PC-9 (cell line): ENCODE measurements at regions not wholly inside any gene's neighbourhood (a gene's known extent, or its start where the extent isn't known, plus 50 kb on each side); places are given as distances from the start of the nearest gene placed in this dataset.

Experiments
- BruUV-seq: library from RNA; stranded (reverse); fragments of 400-500 nt; replicated peaks from 2 replicates; lab custom pipeline; 2021; lab: Mats Ljungman, UMichigan
- CTCF ChIA-PET: fragments of 300-600 bp; sonication (Branson Sonifier 250); formaldehyde crosslinking; loops from one replicate; lab custom pipeline; 2022; ENCODE audit warnings: antibody characterized with exemption; lab: Charles Lee
- POLR2A ChIA-PET: fragments of 300-600 bp; sonication (Branson Sonifier 250); formaldehyde crosslinking; loops from one replicate; lab custom pipeline; 2022; ENCODE audit warnings: antibody characterized with exemption; ENCODE audit not compliant: unreplicated experiment; lab: Charles Lee
- DNase-seq, 2 experiments: peaks; one replicate each; pipeline versions ENCODE4 v3.0.0 to v3.0.0-alpha.2; 2015 to 2022; ENCODE audit warnings: mixed read lengths in 1 of 2
- H2AFZ ChIP-seq: fragments of 200-600 bp; sonication (generic); 2 replicates; pipeline ENCODE4 v1.8.1; 2017; ENCODE audit warnings: antibody characterized with exemption
- H3F3A ChIP-seq: fragments of 200-600 bp; sonication (generic); 2 replicates; pipeline ENCODE4 v1.8.1; 2017; ENCODE audit warnings: antibody characterized with exemption, mild to moderate bottlenecking, low read depth; ENCODE audit not compliant: insufficient read depth
- H3K27ac ChIP-seq: fragments of 200-600 bp; sonication (generic); 2 replicates; pipeline ENCODE4 v1.6.1; 2016; ENCODE audit warnings: mixed run types
- H3K27me3 ChIP-seq: fragments of 200-600 bp; sonication (generic); 2 replicates; pipeline ENCODE4 v1.6.1; 2016; ENCODE audit warnings: low read depth, mixed run types; ENCODE audit not compliant: insufficient read depth
- H3K36me3 ChIP-seq: fragments of 200-600 bp; sonication (generic); 2 replicates; pipeline ENCODE4 v1.6.1; 2016; ENCODE audit warnings: low read depth, mixed run types
- H3K4me1 ChIP-seq: fragments of 200-600 bp; sonication (generic); replicated peaks from 2 replicates; pipeline ENCODE4 v1.6.1; 2016; ENCODE audit warnings: mixed run types; ENCODE audit not compliant: insufficient read depth
- H3K4me2 ChIP-seq: fragments of 200-600 bp; sonication (generic); 2 replicates; pipeline ENCODE4 v1.6.1; 2017; ENCODE audit warnings: mixed run types
- H3K4me3 ChIP-seq: fragments of 200-600 bp; sonication (generic); 2 replicates; pipeline ENCODE4 v1.6.1; 2016; ENCODE audit warnings: mixed run types
- H3K79me2 ChIP-seq: fragments of 200-600 bp; sonication (generic); 2 replicates; pipeline ENCODE4 v1.6.1; 2017; ENCODE audit warnings: low read depth, mixed run types
- H3K9me2 ChIP-seq: fragments of 200-600 bp; sonication (generic); 2 replicates; pipeline ENCODE4 v1.8.1; 2017; ENCODE audit warnings: mild to moderate bottlenecking; ENCODE audit not compliant: insufficient read depth
- H3K9me3 ChIP-seq: fragments of 200-600 bp; sonication (generic); 2 replicates; pipeline ENCODE4 v1.8.1; 2016; ENCODE audit warnings: low read depth; ENCODE audit not compliant: insufficient read depth
- H4K20me1 ChIP-seq: fragments of 200-600 bp; sonication (generic); 2 replicates; pipeline ENCODE4 v1.8.1; 2017; ENCODE audit not compliant: insufficient read depth
- CTCF ChIP-seq: fragments of 200-600 bp; sonication (generic); conservative IDR thresholded peaks from 2 replicates; pipeline ENCODE4 v1.6.1; 2017; ENCODE audit warnings: mixed run types, antibody characterized with exemption, mild to moderate bottlenecking, moderate library complexity
- EZH2 ChIP-seq: fragments of 200-600 bp; sonication (generic); IDR thresholded peaks from 2 replicates; pipeline ENCODE4 v1.8.0; 2017; ENCODE audit warnings: antibody characterized with exemption, low read depth
- intact Hi-C: fragments of 100-400 bp; cut with micrococcal nuclease; formaldehyde crosslinking; loops from one replicate; pipeline ENCODE4 v1.10.0; 2022; ENCODE audit not compliant: unreplicated experiment

GRCh38 chr1:82260051-82260450, 459.3 kb downstream of the ADGRL2 start:
- Histone ChIP-seq H3K9me2 (no peaks in the 10 kb centered on the region), H4K20me1 (no peaks in the 10 kb centered on the region), H3K4me2 (no peak overlapping the region), H2AFZ (no peak overlapping the region), H3K27ac (no peak overlapping the region), H3K9me3 (no peaks in the 10 kb centered on the region), H3K36me3 (no peaks in the 10 kb centered on the region), H3F3A (no peaks in the 10 kb centered on the region), H3K4me1 (no peaks in the 10 kb centered on the region), H3K27me3 (no peaks in the 10 kb centered on the region), H3K4me3 (no peak overlapping the region), H3K79me2 (no peaks in the 10 kb centered on the region)
- intact Hi-C loops = no loop called here
- no peak for DNase-seq
- no peak for TF ChIP-seq EZH2
- TF ChIP-seq CTCF = no peak
- BruUV-seq = no TSS peak
- ChIA-PET CTCF (interaction anchor here (0.5 kb wide), 1 partner anchor 13 kb away, joined by 3 read pairs; no protein-coding TSS in a partner anchor), POLR2A (no interaction called here)

GRCh38 chr1:82258887-82259286, 458.2 kb downstream of the ADGRL2 start:
- no peak for TF ChIP-seq EZH2
- no peak for TF ChIP-seq CTCF
- no TSS peak for BruUV-seq

DNA sequence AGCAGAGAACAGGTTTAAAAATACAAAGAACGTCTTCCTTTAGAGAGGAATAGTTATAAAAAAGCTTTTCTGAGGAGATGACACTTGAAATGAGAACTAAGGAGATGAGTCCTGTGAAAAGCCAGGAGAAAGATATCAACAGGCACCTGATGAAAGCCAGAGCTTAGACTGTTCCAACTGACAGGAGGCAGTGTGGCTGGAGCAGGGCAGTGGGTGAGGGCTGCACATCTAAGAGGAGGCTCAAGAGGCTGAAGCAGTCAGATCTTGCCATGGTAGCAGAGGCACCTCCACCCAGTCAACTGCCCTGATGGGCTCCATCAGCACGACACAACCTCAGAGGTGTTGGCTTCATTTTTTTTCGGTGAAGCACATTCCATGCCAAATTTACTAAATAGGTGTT, 445.3 kb downstream of the ADGRL2 start:
- Histone ChIP-seq H3K4me3 (no peak overlapping the region), H3K27me3 (no peaks in the 10 kb centered on the region), H3F3A (no peaks in the 10 kb centered on the region), H2AFZ (no peak overlapping the region), H3K9me3 (no peaks in the 10 kb centered on the region), H3K4me1 (no peaks in the 10 kb centered on the region), H3K4me2 (no peak overlapping the region), H3K36me3 (no peaks in the 10 kb centered on the region), H3K27ac (no peak overlapping the region), H3K9me2 (no peaks in the 10 kb centered on the region), H4K20me1 (no peaks in the 10 kb centered on the region), H3K79me2 (no peaks in the 10 kb centered on the region)
- ChIA-PET CTCF (interaction anchor here (0.7 kb wide), 1 partner anchor 14 kb away, joined by 3 read pairs; no protein-coding TSS in a partner anchor), POLR2A (no interaction called here)
- TF ChIP-seq EZH2 (no peak), CTCF (no peak)
- intact Hi-C loops = no loop called here
- DNase-seq = no peak
- no TSS peak for BruUV-seq

More at GRCh38 chr1:82258887-82259286, 458.2 kb downstream of the ADGRL2 start:
- no peak for DNase-seq
- no peak overlapping the region for H3K27ac ChIP-seq
- no peaks in the 10 kb centered on the region for H3K4me1 ChIP-seq
- H3K79me2 ChIP-seq = no peaks in the 10 kb centered on the region
- CTCF ChIA-PET = no interaction called here
- H3K4me3 ChIP-seq = no peak overlapping the region
- H4K20me1 ChIP-seq = no peaks in the 10 kb centered on the region
- intact Hi-C loops = no loop called here
- H3K27me3 ChIP-seq = no peaks in the 10 kb centered on the region
- H3K36me3 ChIP-seq = no peaks in the 10 kb centered on the region
- H3K9me2 ChIP-seq = no peaks in the 10 kb centered on the region
- H3F3A ChIP-seq = no peaks in the 10 kb centered on the region
- no peaks in the 10 kb centered on the region for H3K9me3 ChIP-seq
- POLR2A ChIA-PET = no interaction called here
- H2AFZ ChIP-seq = no peak overlapping the region
- no peak overlapping the region for H3K4me2 ChIP-seq
